HCT116 (cell line): ENCODE measurements at regions not wholly inside any gene's neighbourhood (a gene's known extent, or its start where the extent isn't known, plus 50 kb on each side); places are given as distances from the start of the nearest gene placed in this dataset.

Experiments used
- ATAC-seq: fragments of 200-7000 bp; cut with Tn5 transposase; 2 replicates; pipeline ENCODE4 v1.9.1; 2020; ENCODE audit warnings: mild to moderate bottlenecking, moderate library complexity
- BruUV-seq: library from RNA; stranded (reverse); fragments of 400-500 nt; replicated peaks from 2 replicates; lab custom pipeline; 2021; lab: Mats Ljungman, UMichigan
- CTCF ChIA-PET: fragments of 300-600 bp; sonication (Branson Sonifier 250); formaldehyde crosslinking; loops from one replicate; lab custom pipeline; 2021; ENCODE audit warnings: antibody characterized with exemption; lab: Charles Lee
- POLR2A ChIA-PET: fragments of 300-600, 350-600 bp; sonication (Branson Sonifier 250); formaldehyde crosslinking; loops from one replicate; lab custom pipeline; 2021; ENCODE audit warnings: antibody characterized with exemption; lab: Charles Lee
- RAD21 ChIA-PET, 2 experiments: fragments of 300-600 bp; sonication (Branson Sonifier 250); formaldehyde crosslinking; loops; one replicate each; lab custom pipeline; 2023; ENCODE audit warnings: low total read pairs in 2 of 2; ENCODE audit not compliant: uncharacterized antibody in 2 of 2, unreplicated experiment in 2 of 2, low non-redundant PET in 1 of 2; lab: Charles Lee
- DNase-seq: peaks from one replicate; pipeline ENCODE4 v3.0.0-alpha.2; 2010; ENCODE audit warnings: low read depth, low spot score
- H2AFZ ChIP-seq: fragments of 200-600 bp; shearing (Covaris generic), sonication (generic); 2 replicates; pipeline ENCODE4 v1.6.1; 2017; ENCODE audit warnings: low read depth, mixed run types, mixed read lengths, antibody characterized with exemption, low read length; ENCODE audit not compliant: poor library complexity, severe bottlenecking
- H3K27ac ChIP-seq: 2 replicates; pipeline ENCODE4 v1.5.1; 2012; ENCODE audit warnings: low read depth, low read length
- H3K27me3 ChIP-seq: fragments of 200-600 bp; sonication (generic); 2 replicates; pipeline ENCODE4 v1.6.1; 2016; ENCODE audit warnings: mixed run types, low read length, mixed read lengths; ENCODE audit not compliant: insufficient read depth
- H3K36me3 ChIP-seq, 2 experiments: fragments of 200-500 bp in 1 of 2; fragments of 200-600 bp in 1 of 2; sonication (Bioruptor generic) in 1 of 2; sonication (generic) in 1 of 2; 2 replicates each; pipeline versions ENCODE4 v1.5.1 to v1.6.1; 2014 to 2016; ENCODE audit warnings: low read length in 2 of 2, inconsistent platforms in 1 of 2, mixed read lengths in 1 of 2, mixed run types in 1 of 2; ENCODE audit not compliant: insufficient read depth in 2 of 2, control insufficient read depth in 1 of 2
- H3K4me1 ChIP-seq, 2 experiments: fragments of 200-600 bp in 1 of 2; sonication (generic) in 1 of 2; 2 replicates each; pipeline versions ENCODE4 v1.5.1 to v1.6.1; 2012 to 2017; ENCODE audit warnings: low read length in 2 of 2, inconsistent platforms in 1 of 2, mild to moderate bottlenecking in 1 of 2, mixed read lengths in 1 of 2, mixed run types in 1 of 2, moderate library complexity in 1 of 2; ENCODE audit not compliant: insufficient read depth in 2 of 2, control insufficient read depth in 1 of 2
- H3K4me2 ChIP-seq: fragments of 200-600 bp; sonication (generic); 2 replicates; pipeline ENCODE4 v1.6.1; 2017; ENCODE audit warnings: mixed run types, low read length, mixed read lengths
- H3K4me3 ChIP-seq, 2 experiments: fragments of 200-600 bp in 1 of 2; sonication (generic) in 1 of 2; replicated peaks in 1 of 2; 2 replicates each; pipeline ENCODE4 v1.5.1; 2011 to 2016; ENCODE audit warnings: low read length in 2 of 2, control low read depth in 1 of 2, low read depth in 1 of 2, mild to moderate bottlenecking in 1 of 2, mixed read lengths in 1 of 2, mixed run types in 1 of 2
- H3K79me2 ChIP-seq: fragments of 200-600 bp; sonication (generic); 2 replicates; pipeline ENCODE4 v1.6.1; 2017; ENCODE audit warnings: mild to moderate bottlenecking, mixed run types, low read length, moderate library complexity, mixed read lengths; ENCODE audit not compliant: insufficient read depth
- H3K9ac ChIP-seq: fragments of 200-600 bp; sonication (generic); 2 replicates; pipeline ENCODE4 v1.6.1; 2016; ENCODE audit warnings: low read length, mixed read lengths
- H3K9me2 ChIP-seq: fragments of 200-600 bp; sonication (generic), shearing (Covaris generic); 2 replicates; pipeline ENCODE4 v1.6.1; 2017; ENCODE audit warnings: mixed run types, mild to moderate bottlenecking, moderate library complexity; ENCODE audit not compliant: insufficient read depth
- H3K9me3 ChIP-seq, 2 experiments: fragments of 200-500 bp in 1 of 2; fragments of 200-600 bp in 1 of 2; sonication (Bioruptor generic) in 1 of 2; sonication (generic) in 1 of 2; 2 replicates each; pipeline ENCODE4 v1.6.1; 2014 to 2017; ENCODE audit warnings: low read length in 2 of 2, mixed read lengths in 2 of 2, inconsistent platforms in 1 of 2, low read depth in 1 of 2, mild to moderate bottlenecking in 1 of 2, mixed run types in 1 of 2, moderate library complexity in 1 of 2; ENCODE audit not compliant: control insufficient read depth in 1 of 2, insufficient read depth in 1 of 2
- H4K20me1 ChIP-seq: fragments of 200-600 bp; sonication (generic), shearing (Covaris generic); 2 replicates; pipeline ENCODE4 v1.6.1; 2017; ENCODE audit warnings: mixed run types, mild to moderate bottlenecking, moderate library complexity; ENCODE audit not compliant: insufficient read depth
- ELF1 ChIP-seq: IDR thresholded peaks from 2 replicates; pipeline ENCODE4 v1.6.1; 2012; ENCODE audit warnings: low read depth, borderline replicate concordance
- EZH2phosphoT487 ChIP-seq: fragments of 200-600 bp; IDR thresholded peaks from 2 replicates; pipeline ENCODE4 v1.6.1; 2018; ENCODE audit warnings: antibody characterized with exemption, borderline replicate concordance
- SIN3A ChIP-seq: IDR thresholded peaks from 2 replicates; pipeline ENCODE4 v1.6.1; 2012; ENCODE audit warnings: low read depth
- SP1 ChIP-seq: IDR thresholded peaks from 2 replicates; pipeline ENCODE4 v1.6.1; 2012; ENCODE audit warnings: low read depth
- SRF ChIP-seq: IDR thresholded peaks from 2 replicates; pipeline ENCODE4 v1.6.1; 2012; ENCODE audit warnings: low read depth
- ZFX ChIP-seq: fragments of 450-650 bp; IDR thresholded peaks from 2 replicates; pipeline ENCODE4 v1.6.1; 2017
- ZNF274 ChIP-seq: fragments of 200-500 bp; sonication (Bioruptor generic); IDR thresholded peaks from 2 replicates; pipeline ENCODE4 v1.6.1; 2014; ENCODE audit warnings: mild to moderate bottlenecking, low read depth, low read length, inconsistent platforms
- intact Hi-C: fragments of 100-400 bp; cut with micrococcal nuclease; formaldehyde crosslinking; loops from 2 replicates; pipeline ENCODE4 v1.10.0; 2022
- TF ChIP-seq, protein P1 (sequence below), 3 experiments: fragments of 200-600 bp in 1 of 3; sonication (generic) in 1 of 3; IDR thresholded peaks in 2 of 3; conservative IDR thresholded peaks in 1 of 3; 2 replicates each; pipeline ENCODE4 v1.5.1; 2012 to 2017; ENCODE audit warnings: low read depth in 2 of 3, low read length in 2 of 3, antibody characterized with exemption in 1 of 3, borderline replicate concordance in 1 of 3, control low read depth in 1 of 3, mild to moderate bottlenecking in 1 of 3, mixed read lengths in 1 of 3, mixed run types in 1 of 3, moderate library complexity in 1 of 3; ENCODE audit not compliant: insufficient read depth in 1 of 3
- TF ChIP-seq, protein P2 (sequence below): IDR thresholded peaks from 2 replicates; pipeline ENCODE4 v1.6.1; 2011; ENCODE audit warnings: mild to moderate bottlenecking, low read length, moderate library complexity; ENCODE audit not compliant: insufficient replicate concordance; ENCODE audit errors: extremely low read depth
- TF ChIP-seq, protein P3 (sequence below): IDR thresholded peaks from 2 replicates; pipeline ENCODE4 v1.6.1; 2012
- TF ChIP-seq, protein P4 (sequence below): IDR thresholded peaks from 2 replicates; pipeline ENCODE4 v1.6.1; 2012; ENCODE audit warnings: low read depth

DNA sequence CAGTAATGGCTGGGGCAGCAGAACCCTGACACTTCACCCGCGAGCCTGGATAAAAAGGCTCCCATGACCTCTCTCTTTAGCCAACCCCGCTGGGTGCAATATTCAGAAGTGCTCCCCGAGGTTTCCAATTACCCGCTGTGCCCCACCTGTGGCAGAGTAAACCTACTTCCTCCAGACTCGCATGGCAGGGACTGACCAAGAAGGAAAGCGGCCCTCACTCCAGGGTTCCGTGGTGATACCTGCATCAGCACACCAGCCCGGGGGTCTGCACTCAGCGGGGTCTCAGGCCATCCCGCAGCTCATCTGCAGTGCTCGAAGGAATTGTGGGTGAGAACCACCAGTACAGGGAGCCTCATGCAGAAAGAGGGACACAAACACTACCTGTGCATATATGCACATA is 136.3 kb upstream of the FMN2 start:
- POLR2A ChIA-PET: no interaction called here
- H3K4me3 ChIP-seq: no peak overlapping the region
- H3K27ac ChIP-seq: no peak overlapping the region
- BruUV-seq: no TSS peak
- no peaks in the 10 kb centered on the region for H3K36me3 ChIP-seq
- H3K4me2 ChIP-seq: no peak overlapping the region
- H3K9ac ChIP-seq: no peak overlapping the region
- DNase-seq (no peak), ATAC-seq (no peak)
- H4K20me1 ChIP-seq: no peaks in the 10 kb centered on the region; the same call in 1 of the 2 replicates
- intact Hi-C loops: no loop called here
- TF ChIP-seq SP1 (no peak), ZFX (no peak), SRF (no peak), ZNF274 (no peak), ELF1 (no peak), SIN3A (no peak), EZH2phosphoT487 (no peak)
- TF ChIP-seq, protein P1, sequence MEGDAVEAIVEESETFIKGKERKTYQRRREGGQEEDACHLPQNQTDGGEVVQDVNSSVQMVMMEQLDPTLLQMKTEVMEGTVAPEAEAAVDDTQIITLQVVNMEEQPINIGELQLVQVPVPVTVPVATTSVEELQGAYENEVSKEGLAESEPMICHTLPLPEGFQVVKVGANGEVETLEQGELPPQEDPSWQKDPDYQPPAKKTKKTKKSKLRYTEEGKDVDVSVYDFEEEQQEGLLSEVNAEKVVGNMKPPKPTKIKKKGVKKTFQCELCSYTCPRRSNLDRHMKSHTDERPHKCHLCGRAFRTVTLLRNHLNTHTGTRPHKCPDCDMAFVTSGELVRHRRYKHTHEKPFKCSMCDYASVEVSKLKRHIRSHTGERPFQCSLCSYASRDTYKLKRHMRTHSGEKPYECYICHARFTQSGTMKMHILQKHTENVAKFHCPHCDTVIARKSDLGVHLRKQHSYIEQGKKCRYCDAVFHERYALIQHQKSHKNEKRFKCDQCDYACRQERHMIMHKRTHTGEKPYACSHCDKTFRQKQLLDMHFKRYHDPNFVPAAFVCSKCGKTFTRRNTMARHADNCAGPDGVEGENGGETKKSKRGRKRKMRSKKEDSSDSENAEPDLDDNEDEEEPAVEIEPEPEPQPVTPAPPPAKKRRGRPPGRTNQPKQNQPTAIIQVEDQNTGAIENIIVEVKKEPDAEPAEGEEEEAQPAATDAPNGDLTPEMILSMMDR (IDR thresholded peaks at IDR 0.05 in 2 of 3, conservative IDR thresholded peaks at IDR 0.05 in 1 of 3; ENCODE audit: borderline replicate concordance in 1 of 3, insufficient read depth in 1 of 3, low read depth in 2 of 3, low read length in 2 of 3): no peak
- TF ChIP-seq, protein P2, sequence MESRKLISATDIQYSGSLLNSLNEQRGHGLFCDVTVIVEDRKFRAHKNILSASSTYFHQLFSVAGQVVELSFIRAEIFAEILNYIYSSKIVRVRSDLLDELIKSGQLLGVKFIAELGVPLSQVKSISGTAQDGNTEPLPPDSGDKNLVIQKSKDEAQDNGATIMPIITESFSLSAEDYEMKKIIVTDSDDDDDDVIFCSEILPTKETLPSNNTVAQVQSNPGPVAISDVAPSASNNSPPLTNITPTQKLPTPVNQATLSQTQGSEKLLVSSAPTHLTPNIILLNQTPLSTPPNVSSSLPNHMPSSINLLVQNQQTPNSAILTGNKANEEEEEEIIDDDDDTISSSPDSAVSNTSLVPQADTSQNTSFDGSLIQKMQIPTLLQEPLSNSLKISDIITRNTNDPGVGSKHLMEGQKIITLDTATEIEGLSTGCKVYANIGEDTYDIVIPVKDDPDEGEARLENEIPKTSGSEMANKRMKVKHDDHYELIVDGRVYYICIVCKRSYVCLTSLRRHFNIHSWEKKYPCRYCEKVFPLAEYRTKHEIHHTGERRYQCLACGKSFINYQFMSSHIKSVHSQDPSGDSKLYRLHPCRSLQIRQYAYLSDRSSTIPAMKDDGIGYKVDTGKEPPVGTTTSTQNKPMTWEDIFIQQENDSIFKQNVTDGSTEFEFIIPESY: no peak
- TF ChIP-seq, protein P3, sequence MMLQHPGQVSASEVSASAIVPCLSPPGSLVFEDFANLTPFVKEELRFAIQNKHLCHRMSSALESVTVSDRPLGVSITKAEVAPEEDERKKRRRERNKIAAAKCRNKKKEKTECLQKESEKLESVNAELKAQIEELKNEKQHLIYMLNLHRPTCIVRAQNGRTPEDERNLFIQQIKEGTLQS: no peak
- TF ChIP-seq, protein P4, sequence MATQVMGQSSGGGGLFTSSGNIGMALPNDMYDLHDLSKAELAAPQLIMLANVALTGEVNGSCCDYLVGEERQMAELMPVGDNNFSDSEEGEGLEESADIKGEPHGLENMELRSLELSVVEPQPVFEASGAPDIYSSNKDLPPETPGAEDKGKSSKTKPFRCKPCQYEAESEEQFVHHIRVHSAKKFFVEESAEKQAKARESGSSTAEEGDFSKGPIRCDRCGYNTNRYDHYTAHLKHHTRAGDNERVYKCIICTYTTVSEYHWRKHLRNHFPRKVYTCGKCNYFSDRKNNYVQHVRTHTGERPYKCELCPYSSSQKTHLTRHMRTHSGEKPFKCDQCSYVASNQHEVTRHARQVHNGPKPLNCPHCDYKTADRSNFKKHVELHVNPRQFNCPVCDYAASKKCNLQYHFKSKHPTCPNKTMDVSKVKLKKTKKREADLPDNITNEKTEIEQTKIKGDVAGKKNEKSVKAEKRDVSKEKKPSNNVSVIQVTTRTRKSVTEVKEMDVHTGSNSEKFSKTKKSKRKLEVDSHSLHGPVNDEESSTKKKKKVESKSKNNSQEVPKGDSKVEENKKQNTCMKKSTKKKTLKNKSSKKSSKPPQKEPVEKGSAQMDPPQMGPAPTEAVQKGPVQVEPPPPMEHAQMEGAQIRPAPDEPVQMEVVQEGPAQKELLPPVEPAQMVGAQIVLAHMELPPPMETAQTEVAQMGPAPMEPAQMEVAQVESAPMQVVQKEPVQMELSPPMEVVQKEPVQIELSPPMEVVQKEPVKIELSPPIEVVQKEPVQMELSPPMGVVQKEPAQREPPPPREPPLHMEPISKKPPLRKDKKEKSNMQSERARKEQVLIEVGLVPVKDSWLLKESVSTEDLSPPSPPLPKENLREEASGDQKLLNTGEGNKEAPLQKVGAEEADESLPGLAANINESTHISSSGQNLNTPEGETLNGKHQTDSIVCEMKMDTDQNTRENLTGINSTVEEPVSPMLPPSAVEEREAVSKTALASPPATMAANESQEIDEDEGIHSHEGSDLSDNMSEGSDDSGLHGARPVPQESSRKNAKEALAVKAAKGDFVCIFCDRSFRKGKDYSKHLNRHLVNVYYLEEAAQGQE: no peak
- H3K4me1 ChIP-seq: no peaks in the 10 kb centered on the region
- no peaks in the 10 kb centered on the region for H3K27me3 ChIP-seq
- H2AFZ ChIP-seq: no peak overlapping the region
- no peaks in the 10 kb centered on the region for H3K79me2 ChIP-seq
- no peaks in the 10 kb centered on the region for H3K9me2 ChIP-seq
- RAD21 ChIA-PET: no interaction called here
- H3K9me3 ChIP-seq: peaks cover 0 to 5% of the 10 kb centered on the region in 2 experiments; a peak in 2 of 4 replicates
- CTCF ChIA-PET: no interaction called here
